Mucosa of descending colon (tissue), 3 donors: ENCODE measurements at regions not wholly inside any gene's neighbourhood (a gene's known extent, or its start where the extent isn't known, plus 50 kb on each side); places are given as distances from the start of the nearest gene placed in this dataset.
"Not testable (repeated sequence)": the region's sequence is repeated elsewhere in the genome, so short reads cannot be mapped to it uniquely, and the experiment has no call there.

Experiments
- ATAC-seq: fragments of 200-7000 bp; cut with Tn5 transposase; one replicate; pipeline ENCODE4 v1.9.1; 2020; ENCODE audit warnings: mild to moderate bottlenecking, moderate library complexity
- DNase-seq, 3 donors: peaks; one replicate each; pipeline ENCODE4 v3.0.0-alpha.2; 2020
- H3K36me3 ChIP-seq: fragments of 200-600 bp; one replicate; pipeline ENCODE4 v1.8.0; 2021; ENCODE audit warnings: low read depth, mild to moderate bottlenecking
- H3K4me1 ChIP-seq: fragments of 200-600 bp; one replicate; pipeline ENCODE4 v1.8.0; 2021; ENCODE audit warnings: low read depth, mild to moderate bottlenecking
- H3K4me3 ChIP-seq: fragments of 200-600 bp; one replicate; pipeline ENCODE4 v1.8.0; 2021; ENCODE audit warnings: mild to moderate bottlenecking
- H3K9me3 ChIP-seq: fragments of 200-600 bp; one replicate; pipeline ENCODE4 v1.8.0; 2021; ENCODE audit warnings: mild to moderate bottlenecking
- CTCF ChIP-seq: fragments of 200-600 bp; IDR thresholded peaks from one replicate; pipeline ENCODE4 v1.8.0; 2022; ENCODE audit warnings: antibody characterized with exemption, mild to moderate bottlenecking
- intact Hi-C, 2 donors: fragments of 100-400 bp; cut with DNase I in 1 of 2; cut with micrococcal nuclease in 1 of 2; formaldehyde crosslinking; loops; one replicate each; pipeline versions ENCODE4 v1.11.0 to v1.11.1; 2022; cut with DNase I, micrococcal nuclease
- donor health status: DM: no; HTN: no; CAD: no; lungs with moderate emphysema.
- donor health status: DM: no; HTN: no; CAD: no.
- donor health status: DM: no; HTN: yes; CAD: no.

- no peak for ATAC-seq
- intact Hi-C loops = no loop called here
- Histone ChIP-seq H3K36me3 (no peaks in the 10 kb centered on the region), H3K9me3 (peaks cover 9% of the 10 kb centered on the region), H3K4me1 (no peaks in the 10 kb centered on the region), H3K4me3 (no peak overlapping the region)
- TF ChIP-seq CTCF = no peak
- no peak for DNase-seq
These were observed 367.4 kb upstream of the CHORDC1 start for GRCh38 chr11:90590286-90590685.

DNA sequence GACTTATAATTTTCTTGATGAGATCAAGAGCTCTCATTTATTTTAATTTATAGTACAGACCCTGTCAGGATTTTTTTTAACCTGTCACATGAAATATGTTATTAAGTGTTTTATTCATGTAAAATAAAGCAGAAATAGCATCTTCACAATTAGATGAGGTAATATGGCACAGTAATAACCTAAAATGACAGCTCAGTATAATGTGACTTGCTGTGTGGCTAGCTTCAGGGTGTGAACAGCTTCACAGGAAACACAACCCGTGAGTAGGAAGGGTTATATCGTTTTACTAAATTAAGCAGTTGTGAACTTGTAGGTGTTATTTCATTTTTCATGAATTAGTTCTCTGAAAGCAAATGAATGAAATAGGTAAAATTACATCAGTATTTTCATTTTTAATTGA is 366.9 kb upstream of the CHORDC1 start:
- intact Hi-C loops = no loop called here
- no peak for ATAC-seq
- DNase-seq = no peak
- Histone ChIP-seq H3K36me3 (no peaks in the 10 kb centered on the region), H3K4me3 (no peak overlapping the region), H3K4me1 (no peaks in the 10 kb centered on the region), H3K9me3 (peaks cover 9% of the 10 kb centered on the region)
- TF ChIP-seq CTCF = no peak

DNA sequence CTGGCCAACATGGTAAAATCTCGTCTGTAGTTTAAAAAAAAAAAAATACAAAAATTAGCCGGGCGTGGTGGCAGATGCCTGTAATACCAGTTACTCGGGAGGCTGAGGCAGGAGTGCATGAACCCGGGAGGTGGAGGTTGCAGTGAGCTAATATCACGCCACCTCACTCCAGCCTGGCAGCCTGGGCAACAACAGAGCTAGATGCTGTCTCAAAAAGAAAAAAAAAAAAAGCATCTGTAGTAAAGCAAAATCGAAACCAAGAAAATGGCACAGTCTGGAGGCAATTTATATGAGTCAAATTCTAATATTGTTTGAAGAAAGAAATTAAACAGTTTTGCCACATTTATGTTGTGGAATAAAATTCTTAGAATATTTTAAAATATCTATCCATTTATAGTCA is 365.0 kb upstream of the CHORDC1 start:
- DNase-seq = no peak
- TF ChIP-seq CTCF = no peak
- no peak for ATAC-seq
- Histone ChIP-seq H3K4me3 (no peak overlapping the region), H3K9me3 (peaks cover 14% of the 10 kb centered on the region), H3K4me1 (no peaks in the 10 kb centered on the region), H3K36me3 (no peaks in the 10 kb centered on the region)
- intact Hi-C loops = no loop called here

DNA sequence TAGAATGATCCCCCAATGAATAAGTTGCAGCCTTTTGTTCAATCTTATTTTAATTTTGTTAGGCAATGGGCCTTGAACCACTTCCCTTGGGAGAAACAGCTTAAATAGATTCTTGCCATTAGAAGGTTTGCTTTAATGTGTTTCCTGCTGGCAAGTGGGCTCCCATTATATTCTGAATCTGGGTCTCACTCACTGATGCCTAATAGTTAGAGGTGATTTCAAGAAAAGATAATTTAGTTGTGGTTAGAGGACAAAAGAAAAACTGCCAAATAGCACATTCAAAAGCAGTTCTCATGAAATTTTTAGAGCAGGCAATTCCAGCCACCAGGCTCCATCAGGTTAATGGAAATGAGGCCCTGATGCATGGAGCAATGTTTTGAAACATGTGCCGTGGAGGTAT is 362.6 kb upstream of the CHORDC1 start:
- no peak for TF ChIP-seq CTCF
- Histone ChIP-seq H3K9me3 (peaks cover 11% of the 10 kb centered on the region), H3K36me3 (no peaks in the 10 kb centered on the region), H3K4me1 (no peaks in the 10 kb centered on the region), H3K4me3 (no peak overlapping the region)
- no peak for DNase-seq
- intact Hi-C loops = no loop called here
- ATAC-seq = no peak

DNA sequence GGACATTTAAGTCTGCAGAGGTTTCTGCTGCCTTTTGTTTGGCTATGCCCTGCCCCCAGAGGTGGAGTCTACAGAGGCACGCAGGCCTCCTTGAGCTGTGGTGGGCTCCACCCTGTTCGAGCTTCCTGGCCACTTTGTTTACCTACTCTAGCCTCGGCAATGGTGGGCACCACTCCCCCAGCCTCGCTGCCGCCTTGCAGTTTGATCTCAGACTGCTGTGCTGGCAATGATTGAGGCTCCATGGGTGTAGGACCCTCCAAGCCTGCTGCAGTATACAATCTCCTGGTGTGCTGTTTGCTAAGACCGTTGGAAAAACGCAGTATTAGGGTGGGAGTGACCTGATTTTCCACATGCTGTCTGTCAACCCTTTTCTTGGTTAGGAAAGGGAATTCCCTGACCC is 360.1 kb upstream of the CHORDC1 start:
- DNase-seq, H3K4me1 ChIP-seq, ATAC-seq, H3K9me3 ChIP-seq, H3K36me3 ChIP-seq, H3K4me3 ChIP-seq, intact Hi-C loops: not testable (repeated sequence)

DNA sequence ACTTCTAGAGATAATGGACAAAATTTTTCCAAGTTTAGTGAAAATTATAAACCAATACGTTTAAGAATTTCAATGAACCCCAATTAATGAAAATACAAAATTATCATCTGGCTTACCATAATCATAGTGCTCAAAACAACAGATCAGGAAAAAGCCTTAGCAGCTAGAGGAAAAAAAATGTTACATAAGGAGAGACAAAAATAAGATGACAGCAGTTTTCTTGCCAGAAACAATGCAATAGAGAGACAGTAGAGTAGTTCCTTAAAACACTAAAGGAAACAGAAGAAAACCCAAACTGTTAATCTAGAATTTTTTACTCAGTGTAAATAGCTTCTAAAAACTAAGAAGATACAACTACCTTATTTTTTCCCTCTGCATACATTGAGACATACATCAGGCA is 341.7 kb upstream of the CHORDC1 start:
- no peaks in the 10 kb centered on the region for H3K36me3 ChIP-seq
- ATAC-seq (no peak), DNase-seq (no peak)
- H3K4me1 ChIP-seq = no peaks in the 10 kb centered on the region
- H3K9me3 ChIP-seq = peaks cover 22% of the 10 kb centered on the region
- TF ChIP-seq CTCF = no peak
- intact Hi-C loops = no loop called here
- no peak overlapping the region for H3K4me3 ChIP-seq
